ENCODE measurements at regions not wholly inside any gene's neighbourhood (a gene's known extent, or its start where the extent isn't known, plus 50 kb on each side); places are given as distances from the start of the nearest gene placed in this dataset.

- TF ChIP-seq POLR2AphosphoS5 (IDR thresholded peaks at IDR 0.05; ENCODE audit: low read depth) (no peak), CTCF (conservative IDR thresholded peaks at IDR 0.05; ENCODE audit: low read depth in 2 of 2) (no peak), EZH2 (IDR thresholded peaks at IDR 0.05; ENCODE audit: low read depth, unreplicated experiment) (no peak)
- TF ChIP-seq, protein P1, sequence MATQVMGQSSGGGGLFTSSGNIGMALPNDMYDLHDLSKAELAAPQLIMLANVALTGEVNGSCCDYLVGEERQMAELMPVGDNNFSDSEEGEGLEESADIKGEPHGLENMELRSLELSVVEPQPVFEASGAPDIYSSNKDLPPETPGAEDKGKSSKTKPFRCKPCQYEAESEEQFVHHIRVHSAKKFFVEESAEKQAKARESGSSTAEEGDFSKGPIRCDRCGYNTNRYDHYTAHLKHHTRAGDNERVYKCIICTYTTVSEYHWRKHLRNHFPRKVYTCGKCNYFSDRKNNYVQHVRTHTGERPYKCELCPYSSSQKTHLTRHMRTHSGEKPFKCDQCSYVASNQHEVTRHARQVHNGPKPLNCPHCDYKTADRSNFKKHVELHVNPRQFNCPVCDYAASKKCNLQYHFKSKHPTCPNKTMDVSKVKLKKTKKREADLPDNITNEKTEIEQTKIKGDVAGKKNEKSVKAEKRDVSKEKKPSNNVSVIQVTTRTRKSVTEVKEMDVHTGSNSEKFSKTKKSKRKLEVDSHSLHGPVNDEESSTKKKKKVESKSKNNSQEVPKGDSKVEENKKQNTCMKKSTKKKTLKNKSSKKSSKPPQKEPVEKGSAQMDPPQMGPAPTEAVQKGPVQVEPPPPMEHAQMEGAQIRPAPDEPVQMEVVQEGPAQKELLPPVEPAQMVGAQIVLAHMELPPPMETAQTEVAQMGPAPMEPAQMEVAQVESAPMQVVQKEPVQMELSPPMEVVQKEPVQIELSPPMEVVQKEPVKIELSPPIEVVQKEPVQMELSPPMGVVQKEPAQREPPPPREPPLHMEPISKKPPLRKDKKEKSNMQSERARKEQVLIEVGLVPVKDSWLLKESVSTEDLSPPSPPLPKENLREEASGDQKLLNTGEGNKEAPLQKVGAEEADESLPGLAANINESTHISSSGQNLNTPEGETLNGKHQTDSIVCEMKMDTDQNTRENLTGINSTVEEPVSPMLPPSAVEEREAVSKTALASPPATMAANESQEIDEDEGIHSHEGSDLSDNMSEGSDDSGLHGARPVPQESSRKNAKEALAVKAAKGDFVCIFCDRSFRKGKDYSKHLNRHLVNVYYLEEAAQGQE (IDR thresholded peaks at IDR 0.05; ENCODE audit: unreplicated experiment): no peak
Observed at GRCh38 chr13:97715763-97716162, 237.7 kb upstream of the IPO5 start.
